B cell (primary cell): ENCODE measurements at regions not wholly inside any gene's neighbourhood (a gene's known extent, or its start where the extent isn't known, plus 50 kb on each side); places are given as distances from the start of the nearest gene placed in this dataset.

Experiments
- EZH2 ChIP-seq: IDR thresholded peaks from 2 replicates; pipeline ENCODE4 v1.6.1; 2012; ENCODE audit warnings: borderline replicate concordance, low read depth, mild to moderate bottlenecking, moderate library complexity, low read length; ENCODE audit not compliant: insufficient read depth, poor library complexity, severe bottlenecking
- TF ChIP-seq, protein P1 (sequence below): fragments of 200-600 bp; IDR thresholded peaks from one replicate; pipeline ENCODE4 v1.8.0; 2022; ENCODE audit warnings: antibody characterized with exemption, mild to moderate bottlenecking

DNA sequence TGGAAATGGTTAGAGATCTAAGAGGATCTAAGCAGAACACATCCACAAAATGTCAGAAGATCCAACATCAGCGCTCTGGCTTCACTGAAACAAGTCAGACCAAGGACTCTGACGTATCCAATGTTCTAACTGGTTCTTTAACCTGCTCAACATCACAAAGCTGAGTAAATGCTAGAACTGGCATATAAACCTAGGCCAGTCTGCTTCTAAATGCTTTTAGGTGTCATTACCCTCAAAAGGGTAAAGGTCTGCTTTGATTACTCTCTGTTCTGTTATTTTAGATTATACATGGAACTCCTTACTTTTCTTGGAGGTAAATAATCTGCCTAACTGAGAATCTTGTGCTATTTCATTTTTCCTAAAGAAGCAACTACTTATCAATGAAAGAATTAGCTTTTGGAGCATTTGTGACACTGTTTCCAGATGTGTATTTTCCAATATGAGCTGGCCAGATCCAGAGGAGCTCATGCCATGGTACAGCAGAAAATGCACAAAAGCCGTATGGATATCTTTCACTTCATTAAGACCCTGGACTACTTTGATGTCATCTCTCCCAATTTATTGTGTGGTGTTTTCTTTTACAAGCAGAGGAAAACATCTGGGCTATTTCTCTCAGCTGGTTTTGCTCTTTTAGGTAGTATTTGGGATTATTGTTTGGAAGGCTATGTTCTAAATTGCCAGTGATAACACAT is 123.5 kb downstream of the RASGEF1B start:
- TF ChIP-seq, protein P1, sequence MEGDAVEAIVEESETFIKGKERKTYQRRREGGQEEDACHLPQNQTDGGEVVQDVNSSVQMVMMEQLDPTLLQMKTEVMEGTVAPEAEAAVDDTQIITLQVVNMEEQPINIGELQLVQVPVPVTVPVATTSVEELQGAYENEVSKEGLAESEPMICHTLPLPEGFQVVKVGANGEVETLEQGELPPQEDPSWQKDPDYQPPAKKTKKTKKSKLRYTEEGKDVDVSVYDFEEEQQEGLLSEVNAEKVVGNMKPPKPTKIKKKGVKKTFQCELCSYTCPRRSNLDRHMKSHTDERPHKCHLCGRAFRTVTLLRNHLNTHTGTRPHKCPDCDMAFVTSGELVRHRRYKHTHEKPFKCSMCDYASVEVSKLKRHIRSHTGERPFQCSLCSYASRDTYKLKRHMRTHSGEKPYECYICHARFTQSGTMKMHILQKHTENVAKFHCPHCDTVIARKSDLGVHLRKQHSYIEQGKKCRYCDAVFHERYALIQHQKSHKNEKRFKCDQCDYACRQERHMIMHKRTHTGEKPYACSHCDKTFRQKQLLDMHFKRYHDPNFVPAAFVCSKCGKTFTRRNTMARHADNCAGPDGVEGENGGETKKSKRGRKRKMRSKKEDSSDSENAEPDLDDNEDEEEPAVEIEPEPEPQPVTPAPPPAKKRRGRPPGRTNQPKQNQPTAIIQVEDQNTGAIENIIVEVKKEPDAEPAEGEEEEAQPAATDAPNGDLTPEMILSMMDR: no peak
- no peak for TF ChIP-seq EZH2
